HEK293 (cell line): ENCODE measurements at regions not wholly inside any gene's neighbourhood (a gene's known extent, or its start where the extent isn't known, plus 50 kb on each side); places are given as distances from the start of the nearest gene placed in this dataset.

ENCODE experiments used
- CTCF ChIA-PET: fragments of 350-600 bp; formaldehyde crosslinking; extraction: SDS; loops from one replicate; lab custom pipeline; 2021; ENCODE audit warnings: antibody characterized with exemption; lab: Yijun Ruan, JAX
- POLR2A ChIA-PET: fragments of 300-600 bp; formaldehyde crosslinking; extraction: SDS; loops from one replicate; lab custom pipeline; 2020; ENCODE audit warnings: antibody characterized with exemption, inconsistent platforms; lab: Yijun Ruan, JAX
- H3K27ac ChIP-seq: fragments of 200-500 bp; sonication (Bioruptor generic); 2 replicates; pipeline ENCODE4 v1.5.1; 2014; ENCODE audit warnings: low read depth, low read length, control low read depth, inconsistent platforms; ENCODE audit errors: extremely low read depth
- H3K36me3 ChIP-seq, 2 experiments: fragments of 200-500 bp in 1 of 2; sonication (Bioruptor generic) in 1 of 2; 1 replicate in 1 of 2; 2 replicates in 1 of 2; pipeline ENCODE4 v1.5.1; 2014 to 2017; ENCODE audit warnings: inconsistent platforms in 2 of 2, low read length in 2 of 2; ENCODE audit not compliant: control insufficient read depth in 2 of 2, insufficient read depth in 1 of 2
- H3K4me1 ChIP-seq: fragments of 200-500 bp; sonication (Bioruptor generic); 2 replicates; pipeline ENCODE4 v1.5.1; 2014; ENCODE audit warnings: mild to moderate bottlenecking, low read length, inconsistent platforms; ENCODE audit not compliant: control insufficient read depth, insufficient read depth
- H3K4me3 ChIP-seq: 2 replicates; pipeline ENCODE4 v1.5.1; 2011; ENCODE audit warnings: low read depth, mild to moderate bottlenecking, control low read depth, low read length, moderate library complexity
- H3K9me3 ChIP-seq: fragments of 200-500 bp; sonication (Bioruptor generic); 2 replicates; pipeline ENCODE4 v1.5.1; 2014; ENCODE audit warnings: low read depth, low read length, inconsistent platforms; ENCODE audit not compliant: control insufficient read depth, insufficient read depth
- BCL11B ChIP-seq: fragments of 450-650 bp; formaldehyde crosslinking; IDR thresholded peaks from 2 replicates; pipeline ENCODE4 v1.5.1; 2016; ENCODE audit warnings: low read depth, missing biosample characterization, missing genetic modification characterization
- BCL6B ChIP-seq: fragments of 450-650 bp; formaldehyde crosslinking; IDR thresholded peaks from 2 replicates; pipeline ENCODE4 v1.5.1; 2017; ENCODE audit warnings: missing biosample characterization, missing genetic modification characterization
- GLIS1 ChIP-seq: fragments of 450-650 bp; formaldehyde crosslinking; IDR thresholded peaks from 2 replicates; pipeline ENCODE4 v1.5.1; 2016; ENCODE audit warnings: missing biosample characterization, missing genetic modification characterization
- HIC1 ChIP-seq: fragments of 450-650 bp; formaldehyde crosslinking; IDR thresholded peaks from 2 replicates; pipeline ENCODE4 v1.5.1; 2016; ENCODE audit warnings: missing biosample characterization, missing genetic modification characterization
- HOXA7 ChIP-seq: sonication (generic); formaldehyde crosslinking; IDR thresholded peaks from 2 replicates; pipeline ENCODE4 v1.8.1; 2022; ENCODE audit warnings: missing genetic modification reagents, borderline replicate concordance
- REST ChIP-seq: fragments of 450-650 bp; formaldehyde crosslinking; IDR thresholded peaks from 2 replicates; pipeline ENCODE4 v1.5.1; 2016; ENCODE audit warnings: missing biosample characterization, missing genetic modification characterization
- YY1 ChIP-seq: fragments of 450-650 bp; formaldehyde crosslinking; IDR thresholded peaks from 2 replicates; pipeline ENCODE4 v1.5.1; 2018; ENCODE audit warnings: missing biosample characterization, missing genetic modification characterization
- ZBTB1 ChIP-seq: fragments of 450-650 bp; formaldehyde crosslinking; IDR thresholded peaks from 2 replicates; pipeline ENCODE4 v1.5.1; 2016; ENCODE audit warnings: missing biosample characterization, missing genetic modification characterization
- ZNF10 ChIP-seq: fragments of 450-650 bp; formaldehyde crosslinking; IDR thresholded peaks from 2 replicates; pipeline ENCODE4 v1.5.1; 2017; ENCODE audit warnings: missing biosample characterization, missing genetic modification characterization
- ZNF132 ChIP-seq: fragments of 450-650 bp; formaldehyde crosslinking; IDR thresholded peaks from 2 replicates; pipeline ENCODE4 v1.5.1; 2017; ENCODE audit warnings: missing biosample characterization, missing genetic modification characterization, borderline replicate concordance
- ZNF2 ChIP-seq: fragments of 450-650 bp; formaldehyde crosslinking; IDR thresholded peaks from 2 replicates; pipeline ENCODE4 v1.5.1; 2016; ENCODE audit warnings: missing biosample characterization, missing genetic modification characterization
- ZNF335 ChIP-seq: fragments of 450-650 bp; formaldehyde crosslinking; conservative IDR thresholded peaks from 2 replicates; pipeline ENCODE4 v1.5.1; 2016; ENCODE audit warnings: missing biosample characterization, missing genetic modification characterization
- ZNF354C ChIP-seq: fragments of 450-650 bp; formaldehyde crosslinking; IDR thresholded peaks from 2 replicates; pipeline ENCODE4 v1.5.1; 2016; ENCODE audit warnings: missing biosample characterization, missing genetic modification characterization, low read depth, borderline replicate concordance
- ZNF501 ChIP-seq: fragments of 450-650 bp; formaldehyde crosslinking; IDR thresholded peaks from 2 replicates; pipeline ENCODE4 v1.5.1; 2016; ENCODE audit warnings: missing biosample characterization, missing genetic modification characterization
- ZNF654 ChIP-seq: fragments of 450-650 bp; formaldehyde crosslinking; IDR thresholded peaks from 2 replicates; pipeline ENCODE4 v1.5.1; 2016; ENCODE audit warnings: low read depth, missing biosample characterization, missing genetic modification characterization
- ZNF660 ChIP-seq: fragments of 450-650 bp; IDR thresholded peaks from 2 replicates; pipeline ENCODE4 v1.5.1; 2018; ENCODE audit warnings: missing biosample characterization, mild to moderate bottlenecking, missing genetic modification characterization
- ZNF843 ChIP-seq: fragments of 450-650 bp; formaldehyde crosslinking; IDR thresholded peaks from 2 replicates; pipeline ENCODE4 v1.5.1; 2016; ENCODE audit warnings: missing biosample characterization, missing genetic modification characterization
- TF ChIP-seq, protein P1 (sequence below): fragments of 450-650 bp; formaldehyde crosslinking; IDR thresholded peaks from 2 replicates; pipeline ENCODE4 v1.5.1; 2017; ENCODE audit warnings: missing biosample characterization, missing genetic modification characterization
- TF ChIP-seq, protein P2 (sequence below): fragments of 450-650 bp; formaldehyde crosslinking; conservative IDR thresholded peaks from 2 replicates; pipeline ENCODE4 v1.5.1; 2016; ENCODE audit warnings: low read depth, missing biosample characterization, missing genetic modification characterization
- TF ChIP-seq, protein P3 (sequence below): fragments of 450-650 bp; formaldehyde crosslinking; IDR thresholded peaks from 2 replicates; pipeline ENCODE4 v1.5.1; 2016; ENCODE audit warnings: missing biosample characterization, missing genetic modification characterization

DNA sequence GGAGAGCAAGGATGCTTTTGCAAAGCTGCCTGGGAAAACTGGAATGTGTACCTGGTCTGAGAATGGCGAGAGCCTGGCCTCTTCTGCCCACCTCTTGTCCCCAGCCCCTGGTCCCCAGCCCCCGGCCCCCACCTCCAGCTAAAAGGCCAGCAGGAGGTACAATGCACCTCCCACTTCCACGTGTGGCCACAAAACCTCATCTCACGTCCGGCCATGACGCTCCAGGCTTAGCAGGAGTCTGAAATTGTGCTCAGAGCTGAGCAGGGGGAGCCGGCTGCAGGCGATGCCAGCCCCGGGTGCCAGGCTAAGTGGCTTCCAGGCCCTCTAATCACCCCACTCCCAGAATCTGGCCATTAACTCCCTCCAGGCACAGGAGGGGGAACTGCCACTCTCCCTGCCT, 83.1 kb upstream of the PRR20G start:
- no peaks in the 10 kb centered on the region for H3K4me1 ChIP-seq
- no peaks in the 10 kb centered on the region for H3K9me3 ChIP-seq
- ChIA-PET POLR2A (no interaction called here), CTCF (no interaction called here)
- H3K27ac ChIP-seq: no peak overlapping the region
- H3K36me3 ChIP-seq: no peaks in the 10 kb centered on the region
- TF ChIP-seq ZNF2 (tag by site-specific recombination): no peak
- no peak for TF ChIP-seq GLIS1 (tag by site-specific recombination)
- TF ChIP-seq, protein P1, sequence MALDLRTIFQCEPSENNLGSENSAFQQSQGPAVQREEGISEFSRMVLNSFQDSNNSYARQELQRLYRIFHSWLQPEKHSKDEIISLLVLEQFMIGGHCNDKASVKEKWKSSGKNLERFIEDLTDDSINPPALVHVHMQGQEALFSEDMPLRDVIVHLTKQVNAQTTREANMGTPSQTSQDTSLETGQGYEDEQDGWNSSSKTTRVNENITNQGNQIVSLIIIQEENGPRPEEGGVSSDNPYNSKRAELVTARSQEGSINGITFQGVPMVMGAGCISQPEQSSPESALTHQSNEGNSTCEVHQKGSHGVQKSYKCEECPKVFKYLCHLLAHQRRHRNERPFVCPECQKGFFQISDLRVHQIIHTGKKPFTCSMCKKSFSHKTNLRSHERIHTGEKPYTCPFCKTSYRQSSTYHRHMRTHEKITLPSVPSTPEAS (tag by site-specific recombination): no peak
- no peak for TF ChIP-seq ZNF501 (tag by site-specific recombination)
- TF ChIP-seq BCL6B (tag by site-specific recombination): no peak
- TF ChIP-seq ZNF843 (tag by site-specific recombination): no peak
- no peak for TF ChIP-seq ZNF660 (tag by site-specific recombination)
- no peak overlapping the region for H3K4me3 ChIP-seq

DNA sequence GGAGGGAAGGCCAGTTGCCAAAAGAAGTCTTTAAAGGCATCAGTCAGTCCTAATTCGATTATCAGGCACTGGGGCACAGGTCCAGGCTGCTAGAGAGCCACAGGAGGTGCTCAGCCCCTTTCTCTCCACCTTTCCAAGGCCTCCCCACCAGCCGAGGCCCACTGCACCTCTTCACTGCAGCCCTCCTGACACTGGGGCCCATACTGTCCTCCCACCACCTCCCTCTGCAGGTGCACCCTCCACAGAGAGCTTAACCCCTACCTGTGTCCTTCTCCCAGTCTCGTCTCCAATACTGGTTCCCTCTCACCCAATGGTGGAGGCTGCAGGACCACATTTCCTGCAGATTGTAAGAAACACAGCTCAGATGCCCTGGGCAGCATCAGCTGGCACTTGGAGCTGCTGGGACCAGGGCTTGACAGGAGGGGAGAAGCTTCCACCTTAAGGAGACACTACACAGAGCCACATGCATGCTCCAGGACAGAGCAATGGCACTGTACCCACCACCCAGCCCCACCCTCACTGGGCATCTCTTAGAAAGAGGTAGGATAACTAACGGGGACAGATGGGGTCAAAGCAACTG, 81.6 kb upstream of the PRR20G start:
- no peak overlapping the region for H3K4me3 ChIP-seq
- H3K36me3 ChIP-seq: no peaks in the 10 kb centered on the region
- H3K27ac ChIP-seq: no peak overlapping the region
- CTCF ChIA-PET: no interaction called here
- H3K4me1 ChIP-seq: no peaks in the 10 kb centered on the region
- TF ChIP-seq ZNF10 (tag by site-specific recombination) (no peak), HIC1 (tag by site-specific recombination) (no peak), ZBTB1 (no peak), BCL11B (tag by site-specific recombination) (no peak), YY1 (tag by site-specific recombination) (no peak), REST (tag by site-specific recombination) (no peak), ZNF335 (tag by site-specific recombination) (no peak), ZNF654 (tag by site-specific recombination) (no peak), ZNF132 (no peak), ZNF354C (tag by site-specific recombination) (no peak), HOXA7 (CRISPR knock-in tag) (no peak)
- TF ChIP-seq, protein P2, sequence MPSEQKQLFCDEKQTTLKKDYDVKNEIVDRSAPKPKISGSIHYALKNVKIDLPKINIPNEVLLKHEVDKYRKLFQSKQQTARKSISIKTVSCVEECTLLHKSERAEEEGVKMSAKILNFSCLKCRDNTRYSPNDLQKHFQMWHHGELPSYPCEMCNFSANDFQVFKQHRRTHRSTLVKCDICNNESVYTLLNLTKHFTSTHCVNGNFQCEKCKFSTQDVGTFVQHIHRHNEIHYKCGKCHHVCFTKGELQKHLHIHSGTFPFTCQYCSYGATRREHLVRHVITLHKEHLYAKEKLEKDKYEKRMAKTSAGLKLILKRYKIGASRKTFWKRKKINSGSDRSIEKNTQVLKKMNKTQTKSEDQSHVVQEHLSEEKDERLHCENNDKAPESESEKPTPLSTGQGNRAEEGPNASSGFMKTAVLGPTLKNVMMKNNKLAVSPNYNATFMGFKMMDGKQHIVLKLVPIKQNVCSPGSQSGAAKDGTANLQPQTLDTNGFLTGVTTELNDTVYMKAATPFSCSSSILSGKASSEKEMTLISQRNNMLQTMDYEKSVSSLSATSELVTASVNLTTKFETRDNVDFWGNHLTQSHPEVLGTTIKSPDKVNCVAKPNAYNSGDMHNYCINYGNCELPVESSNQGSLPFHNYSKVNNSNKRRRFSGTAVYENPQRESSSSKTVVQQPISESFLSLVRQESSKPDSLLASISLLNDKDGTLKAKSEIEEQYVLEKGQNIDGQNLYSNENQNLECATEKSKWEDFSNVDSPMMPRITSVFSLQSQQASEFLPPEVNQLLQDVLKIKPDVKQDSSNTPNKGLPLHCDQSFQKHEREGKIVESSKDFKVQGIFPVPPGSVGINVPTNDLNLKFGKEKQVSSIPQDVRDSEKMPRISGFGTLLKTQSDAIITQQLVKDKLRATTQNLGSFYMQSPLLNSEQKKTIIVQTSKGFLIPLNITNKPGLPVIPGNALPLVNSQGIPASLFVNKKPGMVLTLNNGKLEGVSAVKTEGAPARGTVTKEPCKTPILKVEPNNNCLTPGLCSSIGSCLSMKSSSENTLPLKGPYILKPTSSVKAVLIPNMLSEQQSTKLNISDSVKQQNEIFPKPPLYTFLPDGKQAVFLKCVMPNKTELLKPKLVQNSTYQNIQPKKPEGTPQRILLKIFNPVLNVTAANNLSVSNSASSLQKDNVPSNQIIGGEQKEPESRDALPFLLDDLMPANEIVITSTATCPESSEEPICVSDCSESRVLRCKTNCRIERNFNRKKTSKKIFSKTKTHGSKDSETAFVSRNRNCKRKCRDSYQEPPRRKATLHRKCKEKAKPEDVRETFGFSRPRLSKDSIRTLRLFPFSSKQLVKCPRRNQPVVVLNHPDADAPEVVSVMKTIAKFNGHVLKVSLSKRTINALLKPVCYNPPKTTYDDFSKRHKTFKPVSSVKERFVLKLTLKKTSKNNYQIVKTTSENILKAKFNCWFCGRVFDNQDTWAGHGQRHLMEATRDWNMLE (tag by site-specific recombination): no peak
- TF ChIP-seq, protein P3, sequence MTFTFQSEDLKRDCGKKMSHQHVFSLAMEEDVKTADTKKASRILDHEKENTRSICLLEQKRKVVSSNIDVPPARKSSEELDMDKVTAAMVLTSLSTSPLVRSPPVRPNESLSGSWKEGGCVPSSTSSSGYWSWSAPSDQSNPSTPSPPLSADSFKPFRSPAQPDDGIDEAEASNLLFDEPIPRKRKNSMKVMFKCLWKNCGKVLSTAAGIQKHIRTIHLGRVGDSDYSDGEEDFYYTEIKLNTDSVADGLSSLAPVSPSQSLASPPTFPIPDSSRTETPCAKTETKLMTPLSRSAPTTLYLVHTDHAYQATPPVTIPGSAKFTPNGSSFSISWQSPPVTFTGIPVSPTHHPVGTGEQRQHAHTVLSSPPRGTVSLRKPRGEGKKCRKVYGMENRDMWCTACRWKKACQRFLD (tag by site-specific recombination): no peak
- POLR2A ChIA-PET: no interaction called here
- H3K9me3 ChIP-seq: no peaks in the 10 kb centered on the region
